Skeletal muscle tissue (tissue), 3 donors: ENCODE measurements at regions not wholly inside any gene's neighbourhood (a gene's known extent, or its start where the extent isn't known, plus 50 kb on each side); places are given as distances from the start of the nearest gene placed in this dataset.

Experiments used
- H3K27ac ChIP-seq: one replicate; pipeline ENCODE4 v1.7.0; 2013; ENCODE audit warnings: mild to moderate bottlenecking, low read depth, low read length, inconsistent platforms
- H3K27me3 ChIP-seq, 3 donors: one replicate each; pipeline ENCODE4 v1.7.0; 2013; ENCODE audit warnings: low read length in 3 of 3; ENCODE audit not compliant: control insufficient read depth in 3 of 3, insufficient read depth in 3 of 3
- H3K36me3 ChIP-seq, 3 donors: one replicate each; pipeline ENCODE4 v1.7.0; 2013; ENCODE audit warnings: low read length in 3 of 3; ENCODE audit not compliant: control insufficient read depth in 3 of 3, insufficient read depth in 3 of 3
- H3K4me1 ChIP-seq, 3 donors: one replicate each; pipeline ENCODE4 v1.7.0; 2013; ENCODE audit warnings: low read length in 3 of 3, mild to moderate bottlenecking in 3 of 3; ENCODE audit not compliant: control insufficient read depth in 3 of 3, insufficient read depth in 3 of 3
- H3K4me3 ChIP-seq, 3 donors: one replicate each; pipeline ENCODE4 v1.7.0; 2013; ENCODE audit warnings: low read length in 3 of 3
- H3K9ac ChIP-seq, 3 donors: one replicate each; pipeline ENCODE4 v1.7.0; 2013; ENCODE audit warnings: low read length in 3 of 3, mild to moderate bottlenecking in 3 of 3, moderate library complexity in 2 of 3, low read depth in 1 of 3
- H3K9me3 ChIP-seq, 3 donors: one replicate each; pipeline ENCODE4 v1.7.0; 2013; ENCODE audit warnings: low read length in 3 of 3; ENCODE audit not compliant: control insufficient read depth in 3 of 3
- donor health status: Osteomylitis.

GRCh38 chr11:112469376-112469775 is 208.7 kb upstream of the PLET1 start:
- Histone ChIP-seq H3K4me1 (peaks cover 4 to 19% (median 6%) of the 10 kb centered on the region in 3 donors), H3K9ac (no peak overlapping the region), H3K27me3 (peaks cover 0 to 5% (median 0%) of the 10 kb centered on the region in 3 donors), H3K9me3 (no peaks in the 10 kb centered on the region), H3K4me3 (no peak overlapping the region), H3K36me3 (no peaks in the 10 kb centered on the region), H3K27ac (no peak overlapping the region)

- no peaks in the 10 kb centered on the region for H3K9me3 ChIP-seq
- no peak overlapping the region for H3K4me3 ChIP-seq
- H3K9ac ChIP-seq: no peak overlapping the region
- peaks cover 4 to 19% (median 6%) of the 10 kb centered on the region in 3 donors for H3K4me1 ChIP-seq
- H3K27me3 ChIP-seq: peaks cover 0 to 5% (median 0%) of the 10 kb centered on the region in 3 donors
- H3K36me3 ChIP-seq: no peaks in the 10 kb centered on the region
- no peak overlapping the region for H3K27ac ChIP-seq
Observed at GRCh38 chr11:112470355-112470754, 209.7 kb upstream of the PLET1 start.

GRCh38 chr11:112471731-112472130 is 211.1 kb upstream of the PLET1 start:
- Histone ChIP-seq H3K4me3 (no peak overlapping the region), H3K27me3 (peaks cover 0 to 5% (median 0%) of the 10 kb centered on the region in 3 donors), H3K27ac (no peak overlapping the region)

GRCh38 chr11:112477152-112477551 is 216.5 kb upstream of the PLET1 start:
- Histone ChIP-seq H3K4me1 (no peaks in the 10 kb centered on the region), H3K4me3 (no peak overlapping the region), H3K27ac (no peak overlapping the region)

More at GRCh38 chr11:112471731-112472130, 211.1 kb upstream of the PLET1 start:
- H3K4me1 ChIP-seq: peaks cover 4 to 19% (median 6%) of the 10 kb centered on the region in 3 donors
- no peaks in the 10 kb centered on the region for H3K36me3 ChIP-seq
- H3K9me3 ChIP-seq: no peaks in the 10 kb centered on the region
- no peak overlapping the region for H3K9ac ChIP-seq

GRCh38 chr11:112477581-112478317 is 217.1 kb upstream of the PLET1 start:
- H3K9ac ChIP-seq: no peak overlapping the region
- no peak overlapping the region for H3K27ac ChIP-seq
- H3K9me3 ChIP-seq: no peaks in the 10 kb centered on the region
- no peaks in the 10 kb centered on the region for H3K36me3 ChIP-seq
- no peak overlapping the region for H3K4me3 ChIP-seq
- H3K27me3 ChIP-seq: no peaks in the 10 kb centered on the region
- H3K4me1 ChIP-seq: no peaks in the 10 kb centered on the region

More at GRCh38 chr11:112477152-112477551, 216.5 kb upstream of the PLET1 start:
- Histone ChIP-seq H3K9ac (no peak overlapping the region), H3K9me3 (no peaks in the 10 kb centered on the region), H3K36me3 (no peaks in the 10 kb centered on the region), H3K27me3 (no peaks in the 10 kb centered on the region)

GRCh38 chr11:112478806-112479205 is 218.1 kb upstream of the PLET1 start:
- Histone ChIP-seq H3K27ac (no peak overlapping the region), H3K36me3 (no peaks in the 10 kb centered on the region), H3K27me3 (no peaks in the 10 kb centered on the region), H3K9ac (no peak overlapping the region), H3K9me3 (no peaks in the 10 kb centered on the region), H3K4me3 (no peak overlapping the region), H3K4me1 (no peaks in the 10 kb centered on the region)

GRCh38 chr11:112481431-112481830 is 220.8 kb upstream of the PLET1 start:
- no peak overlapping the region for H3K27ac ChIP-seq
- H3K4me3 ChIP-seq: no peak overlapping the region
- no peaks in the 10 kb centered on the region for H3K36me3 ChIP-seq
- no peaks in the 10 kb centered on the region for H3K9me3 ChIP-seq
- no peaks in the 10 kb centered on the region for H3K4me1 ChIP-seq
- H3K9ac ChIP-seq: no peak overlapping the region
- no peaks in the 10 kb centered on the region for H3K27me3 ChIP-seq

GRCh38 chr11:112481893-112482292 is 221.2 kb upstream of the PLET1 start:
- Histone ChIP-seq H3K4me1 (no peaks in the 10 kb centered on the region), H3K27ac (no peak overlapping the region), H3K9me3 (no peaks in the 10 kb centered on the region), H3K4me3 (no peak overlapping the region), H3K27me3 (no peaks in the 10 kb centered on the region), H3K9ac (no peak overlapping the region), H3K36me3 (no peaks in the 10 kb centered on the region)

GRCh38 chr11:112485280-112485679 is 224.6 kb upstream of the PLET1 start:
- H3K4me3 ChIP-seq: no peak overlapping the region
- H3K9me3 ChIP-seq: no peaks in the 10 kb centered on the region
- H3K27ac ChIP-seq: no peak overlapping the region
- H3K36me3 ChIP-seq: no peaks in the 10 kb centered on the region
- no peak overlapping the region for H3K9ac ChIP-seq
- H3K4me1 ChIP-seq: no peaks in the 10 kb centered on the region
- H3K27me3 ChIP-seq: no peaks in the 10 kb centered on the region

- Histone ChIP-seq H3K36me3 (no peaks in the 10 kb centered on the region), H3K4me1 (no peaks in the 10 kb centered on the region), H3K27ac (no peak overlapping the region), H3K9ac (no peak overlapping the region), H3K27me3 (no peaks in the 10 kb centered on the region), H3K4me3 (no peak overlapping the region), H3K9me3 (no peaks in the 10 kb centered on the region)
Observed at GRCh38 chr11:112497826-112498225, 237.2 kb upstream of the PLET1 start.
